Posterior vena cava (tissue), 2 donors: ENCODE measurements at regions not wholly inside any gene's neighbourhood (a gene's known extent, or its start where the extent isn't known, plus 50 kb on each side); places are given as distances from the start of the nearest gene placed in this dataset.

ENCODE experiments used
- DNase-seq: peaks from one replicate; pipeline ENCODE4 v3.0.0-alpha.2; 2020; ENCODE audit warnings: low spot score
- intact Hi-C, 2 donors: fragments of 100-400 bp; cut with DNase I; formaldehyde crosslinking; loops; one replicate each; pipeline versions ENCODE4 v1.14.1 to v1.14.2; 2022 to 2023
- donor health status: DM: yes; HTN: yes; CAD: no.
- donor health status: DM: yes; HTN: yes; CAD: no.

GRCh38 chr2:176725873-176726645 lies 456.8 kb downstream of the MTX2 start:
- no peak for DNase-seq
- intact Hi-C loops: no loop called here

DNA sequence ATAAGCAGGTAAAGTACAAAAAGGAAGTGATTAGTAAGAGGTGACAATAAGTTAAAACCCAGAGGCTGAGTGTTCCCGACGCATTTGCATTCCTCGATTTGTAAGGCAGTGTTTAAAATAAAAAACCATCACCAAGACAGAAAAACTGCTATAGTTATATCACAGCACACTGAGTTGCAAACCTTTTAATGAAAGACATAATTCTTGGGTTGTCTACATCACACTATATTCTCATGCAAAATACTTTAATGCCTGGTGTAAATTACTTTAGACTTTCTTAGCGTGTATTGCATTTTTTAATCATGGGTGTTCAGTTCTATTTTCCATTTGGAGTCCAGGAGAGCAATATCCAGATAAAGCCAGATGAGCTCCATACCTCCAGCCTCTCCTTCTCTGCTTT lies 458.5 kb downstream of the MTX2 start:
- no peak for DNase-seq
- intact Hi-C loops: no loop called here

GRCh38 chr2:176729706-176730569 lies 460.7 kb downstream of the MTX2 start:
- intact Hi-C loops: no loop called here
- no peak for DNase-seq

DNA sequence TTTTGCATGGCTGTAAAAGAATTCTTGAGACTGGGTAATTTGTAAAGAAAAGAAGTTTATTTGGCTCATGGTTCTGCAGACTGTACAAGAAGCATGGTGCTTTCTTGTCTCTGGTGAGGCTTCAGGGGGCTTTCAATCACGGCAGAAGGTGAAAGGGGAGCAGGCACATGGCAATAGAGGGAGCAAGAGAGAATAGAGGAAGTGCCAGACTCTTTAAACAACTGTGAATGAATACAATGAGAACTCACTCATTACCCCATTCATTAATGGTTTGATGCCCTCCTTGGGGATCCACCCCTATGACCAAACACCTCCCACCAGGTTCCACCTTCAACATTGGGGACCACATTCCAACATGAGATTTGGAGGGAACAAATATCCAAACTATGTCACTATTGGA lies 463.5 kb downstream of the MTX2 start:
- no peak for DNase-seq
- intact Hi-C loops: no loop called here

- intact Hi-C loops: no loop called here
- no peak for DNase-seq
Observed at GRCh38 chr2:176733698-176734430, 464.6 kb downstream of the MTX2 start.

- intact Hi-C loops: loop anchor here in 1 of 2 donors (5.0 kb wide), 1 partner anchor 1288 kb away; no protein-coding TSS in a partner anchor
- DNase-seq: no peak
Observed at GRCh38 chr2:176734868-176735267, 465.6 kb downstream of the MTX2 start.

- no peak for DNase-seq
- intact Hi-C loops: no loop called here
Observed at GRCh38 chr2:176742271-176742670, 470.3 kb upstream of the HNRNPA3 start.

- intact Hi-C loops: no loop called here
- DNase-seq: no peak
Observed at GRCh38 chr2:176743671-176744070, 468.9 kb upstream of the HNRNPA3 start.

- no peak for DNase-seq
- intact Hi-C loops: no loop called here
Observed at GRCh38 chr2:176744146-176744545, 468.4 kb upstream of the HNRNPA3 start.

GRCh38 chr2:176745543-176746200 lies 466.9 kb upstream of the HNRNPA3 start:
- DNase-seq: no peak
- intact Hi-C loops: no loop called here

DNA sequence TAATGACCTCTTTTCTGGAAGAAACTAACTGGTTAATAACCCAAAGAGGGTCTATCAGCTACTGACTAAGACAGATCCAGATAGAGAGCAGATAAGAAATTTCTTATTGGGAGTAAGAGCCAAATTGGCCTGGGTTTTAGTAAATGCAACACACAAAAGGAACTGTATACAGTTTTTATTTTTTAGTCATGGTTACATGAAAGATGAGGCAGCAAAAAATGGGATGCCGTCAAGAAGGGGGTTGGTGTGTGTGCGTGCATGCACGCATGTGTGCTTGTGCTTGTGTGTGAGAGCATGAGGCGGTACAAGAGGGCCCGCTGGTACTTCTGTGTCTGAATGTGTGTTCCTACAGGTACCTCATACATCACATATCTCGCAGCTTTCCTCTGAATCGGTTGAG lies 466.2 kb upstream of the HNRNPA3 start:
- intact Hi-C loops: no loop called here
- no peak for DNase-seq

GRCh38 chr2:176747506-176747905 lies 465.1 kb upstream of the HNRNPA3 start:
- no peak for DNase-seq
- intact Hi-C loops: no loop called here

GRCh38 chr2:176747928-176748327 lies 464.7 kb upstream of the HNRNPA3 start:
- intact Hi-C loops: no loop called here
- no peak for DNase-seq

GRCh38 chr2:176748662-176749061 lies 463.9 kb upstream of the HNRNPA3 start:
- no peak for DNase-seq
- intact Hi-C loops: no loop called here

- intact Hi-C loops: no loop called here
- no peak for DNase-seq
Observed at GRCh38 chr2:176751314-176752227, 461.0 kb upstream of the HNRNPA3 start.

DNA sequence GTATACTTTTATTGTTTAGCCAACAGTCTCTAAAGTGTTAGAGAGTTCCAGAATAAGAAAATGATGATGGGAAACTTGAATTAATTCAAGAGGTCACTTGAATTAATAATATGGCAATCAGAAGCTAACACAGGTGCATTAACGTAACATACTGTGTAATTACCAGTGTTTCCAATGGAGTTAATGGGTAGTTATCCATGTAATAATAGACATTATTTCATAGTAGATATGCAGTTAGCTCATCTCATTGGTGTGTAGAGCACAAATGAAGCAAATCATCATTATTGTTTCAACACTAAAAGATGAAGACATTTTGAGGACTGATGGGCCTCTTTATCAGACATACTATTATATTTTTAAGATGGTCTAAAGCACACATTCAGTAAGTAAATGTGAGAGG lies 460.3 kb upstream of the HNRNPA3 start:
- intact Hi-C loops: no loop called here
- DNase-seq: no peak

- intact Hi-C loops: no loop called here
- DNase-seq: no peak
Observed at GRCh38 chr2:176753205-176753604, 459.4 kb upstream of the HNRNPA3 start.

GRCh38 chr2:176753752-176754474 lies 458.7 kb upstream of the HNRNPA3 start:
- DNase-seq: no peak
- intact Hi-C loops: no loop called here
